ENCODE measurements at regions not wholly inside any gene's neighbourhood (a gene's known extent, or its start where the extent isn't known, plus 50 kb on each side); places are given as distances from the start of the nearest gene placed in this dataset.

DNA sequence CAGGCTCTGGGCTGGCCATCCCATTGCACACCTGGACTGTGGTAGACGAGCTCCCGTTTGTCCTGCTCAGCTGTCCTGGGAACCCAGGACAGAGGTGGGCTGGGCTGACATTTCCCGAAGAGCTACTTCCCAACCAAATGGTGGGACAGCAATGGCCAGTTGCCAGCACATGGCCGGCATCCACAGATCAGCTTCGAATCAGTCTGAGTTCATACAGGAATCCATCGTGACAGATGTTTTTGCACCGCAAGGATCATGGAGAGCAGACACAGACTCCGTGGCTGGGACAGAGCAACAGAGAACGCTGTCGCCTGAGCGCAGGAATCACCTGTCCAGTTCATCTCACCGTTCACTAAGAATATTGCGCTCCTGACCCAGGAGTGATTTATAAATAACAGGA lies 198.5 kb downstream of the TTLL2 start:
- Histone ChIP-seq H3K27me3 (ENCODE audit: insufficient read depth) (no peaks in the 10 kb centered on the region), H3K36me3 (replicated peaks in 1 of 2; ENCODE audit: control insufficient read depth in 1 of 2, insufficient read depth in 2 of 2, low read length in 1 of 2) (no peaks in the 10 kb centered on the region), H3K9me3 (no peaks in the 10 kb centered on the region), H3K4me1 (ENCODE audit: control insufficient read depth in 1 of 2, insufficient read depth in 2 of 2, low read depth in 1 of 2, low read length in 1 of 2) (no peaks in the 10 kb centered on the region), H3K4me2 (no peak overlapping the region), H3F3A (replicated peaks; ENCODE audit: insufficient read depth) (no peaks in the 10 kb centered on the region), H3K9me2 (no peaks in the 10 kb centered on the region), H3K27ac (ENCODE audit: low read depth in 2 of 2, low read length in 1 of 2) (no peak overlapping the region), H4K20me1 (ENCODE audit: insufficient read depth) (no peaks in the 10 kb centered on the region), H3K79me2 (ENCODE audit: insufficient read depth) (no peaks in the 10 kb centered on the region), H3K9ac (no peak overlapping the region), H2AFZ (ENCODE audit: low read depth) (no peak overlapping the region), H3K4me3 (ENCODE audit: low read depth in 2 of 2, low read length in 1 of 2) (no peak overlapping the region)
- ChIA-PET POLR2A (no interaction called here), CTCF (no interaction called here)
- TF ChIP-seq GATA2 (CRISPR knock-in tag; IDR thresholded peaks at IDR 0.05) (no peak), TAF1 (IDR thresholded peaks at IDR 0.05; ENCODE audit: borderline replicate concordance, low read depth, low read length) (no peak), POLR2AphosphoS5 (IDR thresholded peaks at IDR 0.05; ENCODE audit: low read depth, low read length) (no peak), GABPA (IDR thresholded peaks at IDR 0.05; ENCODE audit: low read depth) (no peak), USF1 (IDR thresholded peaks at IDR 0.05; ENCODE audit: borderline replicate concordance, low read depth) (no peak), RXRA (IDR thresholded peaks at IDR 0.05; ENCODE audit: borderline replicate concordance, low read depth) (no peak), MXI1 (IDR thresholded peaks at IDR 0.05; ENCODE audit: low read depth, low read length) (no peak), SIN3A (IDR thresholded peaks at IDR 0.05; ENCODE audit: borderline replicate concordance, low read depth, low read length) (no peak), TEAD4 (IDR thresholded peaks at IDR 0.05; ENCODE audit: borderline replicate concordance, insufficient read depth) (no peak), CHD2 (IDR thresholded peaks at IDR 0.05; ENCODE audit: low read length, partially characterized antibody) (no peak), EZH2phosphoT487 (IDR thresholded peaks at IDR 0.05; ENCODE audit: borderline replicate concordance, low read depth) (no peak), RFX5 (IDR thresholded peaks at IDR 0.05; ENCODE audit: low read length) (no peak), YY1 (IDR thresholded peaks at IDR 0.05; ENCODE audit: low read depth) (no peak), NRF1 (IDR thresholded peaks at IDR 0.05; ENCODE audit: low read depth, low read length) (no peak), NFIC (IDR thresholded peaks at IDR 0.05; ENCODE audit: borderline replicate concordance) (no peak), PBX3 (IDR thresholded peaks at IDR 0.05) (no peak), TCF12 (IDR thresholded peaks at IDR 0.05) (no peak), JUND (IDR thresholded peaks at IDR 0.05) (no peak)
- TF ChIP-seq, protein P1, sequence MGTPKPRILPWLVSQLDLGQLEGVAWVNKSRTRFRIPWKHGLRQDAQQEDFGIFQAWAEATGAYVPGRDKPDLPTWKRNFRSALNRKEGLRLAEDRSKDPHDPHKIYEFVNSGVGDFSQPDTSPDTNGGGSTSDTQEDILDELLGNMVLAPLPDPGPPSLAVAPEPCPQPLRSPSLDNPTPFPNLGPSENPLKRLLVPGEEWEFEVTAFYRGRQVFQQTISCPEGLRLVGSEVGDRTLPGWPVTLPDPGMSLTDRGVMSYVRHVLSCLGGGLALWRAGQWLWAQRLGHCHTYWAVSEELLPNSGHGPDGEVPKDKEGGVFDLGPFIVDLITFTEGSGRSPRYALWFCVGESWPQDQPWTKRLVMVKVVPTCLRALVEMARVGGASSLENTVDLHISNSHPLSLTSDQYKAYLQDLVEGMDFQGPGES (IDR thresholded peaks at IDR 0.05; ENCODE audit: low read depth, low read length) = no peak
- TF ChIP-seq, protein P2, sequence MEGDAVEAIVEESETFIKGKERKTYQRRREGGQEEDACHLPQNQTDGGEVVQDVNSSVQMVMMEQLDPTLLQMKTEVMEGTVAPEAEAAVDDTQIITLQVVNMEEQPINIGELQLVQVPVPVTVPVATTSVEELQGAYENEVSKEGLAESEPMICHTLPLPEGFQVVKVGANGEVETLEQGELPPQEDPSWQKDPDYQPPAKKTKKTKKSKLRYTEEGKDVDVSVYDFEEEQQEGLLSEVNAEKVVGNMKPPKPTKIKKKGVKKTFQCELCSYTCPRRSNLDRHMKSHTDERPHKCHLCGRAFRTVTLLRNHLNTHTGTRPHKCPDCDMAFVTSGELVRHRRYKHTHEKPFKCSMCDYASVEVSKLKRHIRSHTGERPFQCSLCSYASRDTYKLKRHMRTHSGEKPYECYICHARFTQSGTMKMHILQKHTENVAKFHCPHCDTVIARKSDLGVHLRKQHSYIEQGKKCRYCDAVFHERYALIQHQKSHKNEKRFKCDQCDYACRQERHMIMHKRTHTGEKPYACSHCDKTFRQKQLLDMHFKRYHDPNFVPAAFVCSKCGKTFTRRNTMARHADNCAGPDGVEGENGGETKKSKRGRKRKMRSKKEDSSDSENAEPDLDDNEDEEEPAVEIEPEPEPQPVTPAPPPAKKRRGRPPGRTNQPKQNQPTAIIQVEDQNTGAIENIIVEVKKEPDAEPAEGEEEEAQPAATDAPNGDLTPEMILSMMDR (IDR thresholded peaks at IDR 0.05) = no peak
- DNase-seq = no peak
- WGBS (ENCODE audit: low lambda C conversion rate) = 71% methylated on average over 8 of the region's 13 CpGs

Measured in SK-N-SH (cell line).